ENCODE measurements at regions not wholly inside any gene's neighbourhood (a gene's known extent, or its start where the extent isn't known, plus 50 kb on each side); places are given as distances from the start of the nearest gene placed in this dataset.

DNA sequence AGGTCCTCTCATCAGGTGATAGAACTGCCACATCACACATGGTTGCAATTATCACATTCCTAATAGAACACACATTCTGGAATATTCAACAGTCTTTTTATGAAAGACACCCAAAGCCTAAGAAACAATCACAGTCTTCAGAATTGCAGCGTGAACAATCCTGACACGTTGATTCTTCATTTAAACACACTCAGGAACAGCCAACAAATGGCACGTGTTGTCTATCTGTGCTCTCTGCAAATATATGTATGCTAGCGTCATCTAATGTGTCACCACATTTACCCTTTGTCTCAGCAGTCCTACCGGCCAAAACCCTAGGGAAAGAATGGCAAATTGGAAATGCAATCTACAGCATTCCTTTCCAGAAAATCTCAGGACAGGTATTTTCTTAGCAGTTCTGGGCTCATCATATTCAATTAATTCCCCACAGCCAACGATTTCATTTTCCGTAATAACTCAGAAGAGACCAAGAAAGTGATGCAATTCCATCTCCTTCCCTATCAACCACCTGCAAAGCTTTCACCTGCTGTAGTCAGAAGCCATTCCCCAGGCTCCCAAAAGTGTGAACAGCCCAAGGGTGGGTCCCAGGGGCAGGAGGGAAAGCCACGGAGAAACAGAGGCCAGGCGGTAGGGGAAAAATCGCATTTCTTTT is 280.3 kb upstream of the JARID2 start:
- DNase-seq (ENCODE audit: low spot score), result no peak

GRCh38 chr6:14966096-14966905 is 279.6 kb upstream of the JARID2 start:
- no peak for DNase-seq (ENCODE audit: low spot score)

DNA sequence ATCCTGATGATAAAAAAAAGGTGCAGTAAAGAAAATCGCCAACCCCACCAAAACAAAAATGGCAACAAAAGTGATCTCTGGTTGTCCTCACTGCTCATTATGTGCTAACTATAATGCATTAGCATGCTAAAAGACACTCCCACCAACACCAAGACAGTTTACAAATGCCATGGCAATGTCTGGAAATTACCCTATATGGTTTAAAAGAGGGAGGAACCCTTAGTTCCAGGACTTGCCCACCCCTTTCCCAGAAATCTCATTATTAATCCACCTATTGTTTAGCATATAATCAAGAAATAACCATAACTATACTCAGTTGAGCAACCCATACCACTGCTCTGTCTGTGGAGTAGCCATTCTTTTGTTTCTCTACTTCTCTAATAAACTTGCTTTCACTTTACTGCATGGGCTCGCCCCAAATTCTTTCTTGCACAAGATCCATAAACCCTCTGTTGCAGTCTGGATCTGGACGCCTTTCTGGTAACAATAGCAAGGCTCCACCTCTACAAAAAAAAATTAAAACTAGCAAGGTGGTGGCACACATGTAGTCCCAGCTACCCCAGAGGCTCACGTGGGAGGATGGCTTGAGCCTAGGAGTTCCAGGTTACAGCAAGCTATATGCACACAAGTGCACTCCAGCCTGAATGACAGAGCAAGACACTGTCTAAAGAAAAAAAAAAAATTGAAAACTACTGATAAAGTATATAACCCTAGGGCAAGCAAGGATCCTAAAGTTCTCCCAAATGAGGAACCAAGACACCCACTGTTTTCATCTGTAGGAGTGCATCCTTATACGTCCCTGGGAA is 278.8 kb upstream of the JARID2 start:
- no peak for DNase-seq (ENCODE audit: low spot score)

GRCh38 chr6:14968056-14968637 is 277.7 kb upstream of the JARID2 start:
- DNase-seq (ENCODE audit: low spot score), result no peak

GRCh38 chr6:14969126-14969525 is 276.7 kb upstream of the JARID2 start:
- DNase-seq (ENCODE audit: low spot score), result no peak

- DNase-seq (ENCODE audit: low spot score), result no peak
Observed at GRCh38 chr6:14972379-14973067, 273.3 kb upstream of the JARID2 start.

DNA sequence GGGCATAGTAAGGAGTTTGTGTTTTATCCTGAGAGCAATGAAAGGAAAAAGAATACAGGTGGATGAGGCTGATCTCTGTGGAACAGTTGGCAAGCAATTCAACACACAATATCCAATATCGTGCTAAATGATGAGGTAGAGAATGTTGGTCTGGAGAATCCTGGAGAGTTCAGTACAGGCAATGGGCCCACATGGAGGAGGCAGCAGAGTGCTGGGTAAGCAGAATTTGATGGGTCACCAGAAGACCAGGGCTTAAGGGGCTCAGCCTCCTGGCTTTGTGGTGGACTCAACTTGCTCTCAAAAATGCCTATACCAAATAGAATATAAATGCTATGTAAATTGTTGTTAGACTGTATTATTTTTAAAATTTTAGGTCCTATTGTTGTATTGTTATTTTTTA is 271.5 kb upstream of the JARID2 start:
- no peak for DNase-seq (ENCODE audit: low spot score)

DNA sequence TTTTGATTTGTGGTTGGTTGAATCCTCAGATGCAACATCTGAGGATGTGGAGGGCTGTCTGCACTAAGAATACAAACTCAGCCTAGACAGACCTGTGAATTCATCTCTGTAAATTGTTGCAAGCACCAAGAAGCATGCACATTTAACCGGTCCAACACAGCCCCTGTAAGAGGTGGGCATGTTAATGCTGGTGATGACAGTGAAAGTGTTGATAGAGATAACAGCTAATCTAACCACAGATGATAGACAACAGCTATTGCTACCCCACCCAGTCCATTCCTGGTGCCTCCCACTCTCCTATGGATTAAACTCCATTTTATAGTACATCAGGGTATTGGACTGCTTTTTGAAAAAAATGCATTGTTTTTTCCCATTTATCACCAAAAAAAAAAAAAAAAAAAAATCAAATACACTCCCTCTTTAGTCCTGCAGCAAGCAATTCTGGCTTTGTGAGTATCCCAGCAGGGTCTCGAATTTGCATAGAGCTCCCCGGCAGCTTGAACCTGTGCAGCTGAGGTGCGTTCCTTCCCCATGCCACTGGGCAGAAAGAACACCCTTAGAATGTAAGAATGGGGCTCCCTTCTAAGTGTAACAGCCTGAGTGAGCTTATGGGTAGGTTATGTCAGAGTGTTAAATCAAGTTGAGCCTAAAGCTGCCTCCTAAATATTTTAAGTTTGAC is 270.9 kb upstream of the JARID2 start:
- DNase-seq (ENCODE audit: low spot score), result no peak

DNA sequence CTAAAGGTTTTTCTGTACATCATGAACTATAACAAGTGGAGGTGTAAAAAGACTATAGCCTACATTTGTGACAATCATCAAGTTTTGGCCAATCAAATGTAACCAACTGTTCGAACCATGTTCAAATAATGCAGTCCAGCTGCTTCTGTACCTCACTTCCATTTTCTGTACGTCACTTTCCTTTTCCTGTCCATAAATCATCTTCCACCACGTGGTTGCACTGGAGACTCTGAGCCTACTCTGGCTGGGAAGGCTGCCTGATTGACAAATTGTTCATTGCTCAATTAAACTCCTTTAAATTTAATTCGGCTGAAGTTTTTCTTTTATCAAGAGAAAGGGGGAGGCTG is 270.4 kb upstream of the JARID2 start:
- no peak for DNase-seq (ENCODE audit: low spot score)

GRCh38 chr6:14977747-14978382 is 268.0 kb upstream of the JARID2 start:
- DNase-seq (ENCODE audit: low spot score), result no peak

DNA sequence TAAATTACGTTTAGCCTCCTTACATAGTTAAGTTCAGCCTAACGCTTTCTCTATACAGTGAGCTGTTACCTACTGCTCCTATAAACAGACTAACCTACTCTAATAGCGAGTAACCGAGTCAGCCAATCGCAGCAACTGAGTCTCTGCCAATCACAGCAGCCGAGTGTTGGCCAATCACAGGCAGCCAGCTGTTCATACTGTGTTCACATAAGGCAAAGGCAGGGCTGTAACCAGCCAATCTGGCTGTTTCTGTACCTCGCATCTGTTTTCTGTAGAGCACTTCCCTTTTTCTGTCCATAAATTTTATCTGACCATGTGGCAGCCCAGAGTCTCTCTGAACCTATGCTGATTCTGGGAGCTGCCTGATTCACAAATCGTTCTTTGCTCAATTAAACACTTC is 263.9 kb upstream of the JARID2 start:
- no peak for DNase-seq (ENCODE audit: low spot score)

DNA sequence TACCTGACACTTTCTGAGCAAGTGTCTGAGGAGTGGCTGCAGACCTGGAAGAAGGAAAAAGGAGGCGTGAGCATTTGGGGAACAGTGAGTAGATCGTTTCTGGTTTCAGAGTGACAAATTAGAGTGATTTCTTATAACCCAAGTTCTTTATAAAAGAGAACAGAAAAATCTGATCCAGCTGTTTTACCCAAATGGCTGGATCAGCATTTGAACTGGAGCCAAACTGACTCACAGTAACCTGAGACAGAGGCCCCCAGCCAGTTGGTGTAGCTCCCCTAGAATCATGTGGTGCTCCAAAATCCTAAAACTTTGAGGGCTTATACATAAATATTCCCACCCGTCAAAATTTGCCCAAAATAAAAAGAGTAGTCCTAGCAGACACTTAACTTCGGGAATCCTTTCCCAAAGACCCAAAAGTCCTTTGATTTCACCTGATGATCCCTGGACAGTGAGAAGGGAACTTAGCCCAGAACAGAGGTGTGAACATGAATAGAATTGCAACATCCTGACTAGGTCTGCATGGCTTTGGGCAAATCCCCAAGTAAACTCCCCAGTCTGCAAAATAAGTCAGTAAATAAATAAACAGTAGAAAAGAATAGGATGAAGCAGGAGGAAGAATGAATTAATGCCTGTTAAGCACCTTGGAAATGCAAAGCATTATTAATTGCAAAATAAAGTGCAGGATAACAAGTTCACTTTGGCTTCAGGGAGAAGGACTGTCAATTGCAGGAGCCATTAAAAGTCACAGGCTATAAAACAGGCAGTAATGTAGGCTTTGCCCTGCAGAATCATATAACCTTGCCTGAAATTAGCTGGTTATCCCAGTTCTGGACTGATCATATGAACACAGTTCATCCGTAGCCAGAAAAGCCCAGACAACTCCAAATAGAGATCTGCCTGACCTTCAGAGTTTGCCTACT is 262.0 kb upstream of the JARID2 start:
- no peak for DNase-seq (ENCODE audit: low spot score)

- DNase-seq (ENCODE audit: low spot score), result no peak
Observed at GRCh38 chr6:14984519-14984853, 261.4 kb upstream of the JARID2 start.

GRCh38 chr6:14985366-14985765 is 260.5 kb upstream of the JARID2 start:
- DNase-seq (ENCODE audit: low spot score), result no peak

DNA sequence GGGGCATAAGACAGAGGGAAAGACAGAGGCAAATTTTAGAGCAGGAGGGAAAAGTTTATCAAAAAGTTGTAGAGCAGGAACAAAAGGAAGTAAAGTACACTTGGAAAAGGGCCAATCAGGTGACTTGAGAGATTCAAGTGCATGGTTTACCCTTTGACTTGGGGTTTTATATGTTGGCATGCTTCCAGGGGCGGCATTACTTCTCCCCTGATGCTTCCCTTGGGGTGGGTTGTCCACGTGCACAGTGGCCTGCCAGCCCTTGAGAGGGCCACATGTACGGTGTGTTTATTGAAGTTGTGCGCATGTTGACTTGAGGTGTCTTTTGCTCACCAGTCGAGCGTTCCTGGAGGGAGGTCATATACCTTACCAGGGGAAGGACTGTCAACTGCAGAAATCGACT is 259.5 kb upstream of the JARID2 start:
- no peak for DNase-seq (ENCODE audit: low spot score)

GRCh38 chr6:14987490-14987889 is 258.4 kb upstream of the JARID2 start:
- no peak for DNase-seq (ENCODE audit: low spot score)

DNA sequence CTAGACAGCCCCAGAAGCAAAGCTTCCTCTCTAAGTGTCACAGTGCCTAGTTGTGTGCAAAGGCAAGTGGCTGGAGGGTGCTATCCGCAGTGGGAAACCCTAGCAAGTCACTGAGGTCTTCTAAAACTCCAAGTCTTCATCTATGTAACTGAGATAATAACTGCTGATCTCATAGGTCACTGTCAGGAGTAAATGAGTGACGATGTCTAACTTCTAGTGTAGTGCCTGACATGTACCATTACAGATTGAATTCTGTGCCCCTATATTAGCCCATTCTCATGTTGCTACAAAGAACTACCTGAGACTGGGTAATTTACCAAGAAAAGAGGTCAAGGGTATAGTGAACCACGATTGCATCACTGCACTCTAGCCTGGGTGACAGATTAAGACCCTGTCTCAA is 253.5 kb upstream of the JARID2 start:
- DNase-seq (ENCODE audit: low spot score), result no peak

DNA sequence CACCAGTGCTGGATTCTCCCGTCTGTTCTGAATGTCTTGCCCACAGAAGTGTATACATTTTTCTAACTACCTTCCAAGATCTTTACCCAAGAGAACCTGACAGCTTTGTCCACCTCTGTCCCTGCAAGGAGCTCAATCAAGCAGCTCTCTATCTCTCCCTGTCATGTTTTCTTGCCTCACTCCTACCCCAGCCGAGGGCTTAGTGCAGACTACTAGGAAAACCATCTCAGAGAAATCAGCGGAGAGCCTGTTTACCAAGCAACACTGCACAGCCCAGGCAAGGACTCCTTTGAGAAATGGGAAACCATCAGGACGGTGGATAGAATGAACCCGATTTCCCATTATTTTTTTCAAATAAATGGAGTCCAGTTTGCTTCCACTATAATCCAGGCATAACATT is 250.7 kb upstream of the JARID2 start:
- DNase-seq (ENCODE audit: low spot score), result no peak

GRCh38 chr6:14995966-14996602 is 249.8 kb upstream of the JARID2 start:
- DNase-seq (ENCODE audit: low spot score), result no peak

- no peak for DNase-seq (ENCODE audit: low spot score)
Observed at GRCh38 chr6:14996892-14997291, 249.0 kb upstream of the JARID2 start.
